WTC11 (cell line): ENCODE measurements at regions not wholly inside any gene's neighbourhood (a gene's known extent, or its start where the extent isn't known, plus 50 kb on each side); places are given as distances from the start of the nearest gene placed in this dataset.

Experiments used
- ATAC-seq: fragments of 200-7000 bp; cut with Tn5 transposase; 2 replicates; pipeline ENCODE4 v1.10.0; 2021; ENCODE audit warnings: mild to moderate bottlenecking, moderate library complexity
- CTCF ChIA-PET: fragments of 300-600 bp; sonication (Branson Sonifier 250); formaldehyde crosslinking; loops from one replicate; lab custom pipeline; 2021; ENCODE audit warnings: antibody characterized with exemption; lab: Charles Lee
- POLR2A ChIA-PET: fragments of 350-600 bp; sonication (Branson Sonifier 250); formaldehyde crosslinking; loops from one replicate; lab custom pipeline; 2021; ENCODE audit warnings: antibody characterized with exemption; lab: Charles Lee
- DNase-seq: peaks from one replicate; pipeline ENCODE4 v3.0.0; 2021; ENCODE audit warnings: low spot score
- H3K27ac Mint-ChIP-seq: 2 replicates; pipeline ENCODE4 v1.8.0; 2021; ENCODE audit warnings: mixed read lengths
- H3K27me3 Mint-ChIP-seq: 2 replicates; pipeline ENCODE4 v1.8.0; 2021; ENCODE audit warnings: low read depth, mild to moderate bottlenecking, moderate library complexity, mixed read lengths
- H3K36me3 Mint-ChIP-seq: 2 replicates; pipeline ENCODE4 v1.8.0; 2021; ENCODE audit warnings: mixed read lengths
- H3K4me1 Mint-ChIP-seq: 2 replicates; pipeline ENCODE4 v1.8.0; 2022; ENCODE audit warnings: mixed read lengths
- H3K4me3 Mint-ChIP-seq: 2 replicates; pipeline ENCODE4 v1.8.0; 2021; ENCODE audit warnings: mild to moderate bottlenecking, moderate library complexity, mixed read lengths
- H3K9me3 Mint-ChIP-seq: 2 replicates; pipeline ENCODE4 v1.8.0; 2021; ENCODE audit warnings: mixed read lengths
- ATF2 ChIP-seq: sonication (generic); formaldehyde crosslinking; IDR thresholded peaks from 2 replicates; pipeline ENCODE4 v1.8.1; 2022; ENCODE audit warnings: low read depth, missing genetic modification reagents, borderline replicate concordance
- CREB1 ChIP-seq: sonication (generic); formaldehyde crosslinking; IDR thresholded peaks from 2 replicates; pipeline ENCODE4 v1.8.0; 2023; ENCODE audit warnings: mild to moderate bottlenecking, missing genetic modification reagents
- CTCF ChIP-seq: fragments of 200-600 bp; IDR thresholded peaks from 2 replicates; pipeline ENCODE4 v1.8.0; 2022; ENCODE audit warnings: antibody characterized with exemption
- E2F4 ChIP-seq: sonication (generic); formaldehyde crosslinking; IDR thresholded peaks from 2 replicates; pipeline ENCODE4 v1.8.1; 2022; ENCODE audit warnings: low read depth, mild to moderate bottlenecking, moderate library complexity, missing genetic modification reagents, borderline replicate concordance
- FOXK1 ChIP-seq: sonication (generic); formaldehyde crosslinking; IDR thresholded peaks from 2 replicates; pipeline ENCODE4 v1.8.0; 2022; ENCODE audit warnings: mild to moderate bottlenecking, moderate library complexity, missing genetic modification reagents
- GTF2I ChIP-seq: fragments of 250-450 bp; sonication (Bioruptor Pico); conservative IDR thresholded peaks from 2 replicates; pipeline ENCODE4 v1.4.0; 2021; ENCODE audit warnings: mild to moderate bottlenecking
- MYBL2 ChIP-seq: sonication (generic); formaldehyde crosslinking; IDR thresholded peaks from 2 replicates; pipeline ENCODE4 v1.8.1; 2023; ENCODE audit warnings: mild to moderate bottlenecking, moderate library complexity, missing genetic modification reagents
- NFE2L1 ChIP-seq: sonication (generic); formaldehyde crosslinking; IDR thresholded peaks from 2 replicates; pipeline ENCODE4 v1.8.1; 2023; ENCODE audit warnings: missing genetic modification reagents
- NFYB ChIP-seq: sonication (generic); formaldehyde crosslinking; conservative IDR thresholded peaks from 2 replicates; pipeline ENCODE4 v1.8.0; 2022; ENCODE audit warnings: low read depth, missing genetic modification reagents
- NR3C1 ChIP-seq: sonication (generic); formaldehyde crosslinking; conservative IDR thresholded peaks from 2 replicates; pipeline ENCODE4 v1.8.1; 2023; ENCODE audit warnings: low read depth, mild to moderate bottlenecking, missing genetic modification reagents
- RELA ChIP-seq: sonication (generic); formaldehyde crosslinking; IDR thresholded peaks from 2 replicates; pipeline ENCODE4 v1.8.1; 2022; ENCODE audit warnings: missing genetic modification reagents, mild to moderate bottlenecking, borderline replicate concordance
- STAT6 ChIP-seq: sonication (generic); formaldehyde crosslinking; conservative IDR thresholded peaks from 2 replicates; pipeline ENCODE4 v1.8.1; 2023; ENCODE audit warnings: mild to moderate bottlenecking, low read depth, missing genetic modification reagents, moderate library complexity
- USF2 ChIP-seq: sonication (generic); formaldehyde crosslinking; IDR thresholded peaks from 2 replicates; pipeline ENCODE4 v1.8.1; 2023; ENCODE audit warnings: mild to moderate bottlenecking, missing genetic modification reagents, moderate library complexity
- ZMAT4 ChIP-seq: fragments of 250-450 bp; sonication (Bioruptor Pico); IDR thresholded peaks from 2 replicates; pipeline ENCODE4 v1.9.0; 2021; ENCODE audit warnings: mild to moderate bottlenecking
- ZNF138 ChIP-seq: sonication (generic); formaldehyde crosslinking; conservative IDR thresholded peaks from 2 replicates; pipeline ENCODE4 v1.8.1; 2022; ENCODE audit warnings: mild to moderate bottlenecking, moderate library complexity, missing genetic modification reagents
- ZNF423 ChIP-seq: fragments of 250-450 bp; sonication (Bioruptor Pico); IDR thresholded peaks from 2 replicates; pipeline ENCODE4 v2.1.2; 2022; ENCODE audit warnings: mild to moderate bottlenecking, moderate library complexity

- no peak overlapping the region for H3K4me3 Mint-ChIP-seq
- H3K27ac Mint-ChIP-seq, result no peak overlapping the region
- DNase-seq (no peak), ATAC-seq (no peak)
- H3K36me3 Mint-ChIP-seq, result no peaks in the 10 kb centered on the region
- POLR2A ChIA-PET, result no interaction called here
- H3K4me1 Mint-ChIP-seq, result 0 out of 2 replicates have a peak, but pooled peaks cover 5% of the 10 kb centered on the region
- no peaks in the 10 kb centered on the region for H3K27me3 Mint-ChIP-seq
- CTCF ChIA-PET, result no interaction called here
- no peak for TF ChIP-seq RELA (CRISPR knock-in tag)
- H3K9me3 Mint-ChIP-seq, result no peaks in the 10 kb centered on the region
Observed at GRCh38 chr5:54728588-54728915, 211.0 kb downstream of the SNX18 start.

- H3K27me3 Mint-ChIP-seq, result no peaks in the 10 kb centered on the region
- 0 out of 2 replicates have a peak, but pooled peaks cover 5% of the 10 kb centered on the region for H3K4me1 Mint-ChIP-seq
- no peak overlapping the region for H3K27ac Mint-ChIP-seq
- TF ChIP-seq FOXK1, result no peak
- TF ChIP-seq ATF2 (CRISPR knock-in tag), result no peak
- TF ChIP-seq E2F4 (CRISPR knock-in tag), result no peak
- CTCF ChIA-PET, result no interaction called here
- no peaks in the 10 kb centered on the region for H3K9me3 Mint-ChIP-seq
- H3K36me3 Mint-ChIP-seq, result no peaks in the 10 kb centered on the region
- DNase-seq (no peak), ATAC-seq (no peak)
- H3K4me3 Mint-ChIP-seq, result no peak overlapping the region
- POLR2A ChIA-PET, result no interaction called here
Observed at GRCh38 chr5:54727874-54728587, 210.5 kb downstream of the SNX18 start.

GRCh38 chr5:54725391-54726280, 208.1 kb downstream of the SNX18 start:
- DNase-seq (no peak), ATAC-seq (no peak)
- ChIA-PET CTCF (no interaction called here), POLR2A (no interaction called here)
- Mint-ChIP-seq H3K4me1 (0 out of 2 replicates have a peak, but pooled peaks cover 5% of the 10 kb centered on the region), H3K27me3 (no peaks in the 10 kb centered on the region), H3K9me3 (no peaks in the 10 kb centered on the region), H3K4me3 (no peak overlapping the region), H3K36me3 (no peaks in the 10 kb centered on the region), H3K27ac (no peak overlapping the region)
- no peak for TF ChIP-seq ZNF138 (CRISPR knock-in tag)
- no peak for TF ChIP-seq NR3C1

- Mint-ChIP-seq H3K36me3 (no peaks in the 10 kb centered on the region), H3K4me1 (peaks cover 20% of the 10 kb centered on the region), H3K27me3 (no peaks in the 10 kb centered on the region), H3K4me3 (no peak overlapping the region), H3K9me3 (no peaks in the 10 kb centered on the region), H3K27ac (peak overlapping the region; percentile 58; the same call in 1 of the 2 replicates)
- CTCF ChIA-PET, result no interaction called here
- TF ChIP-seq STAT6 (no peak), GTF2I (CRISPR knock-in tag) (no peak), ZNF423 (no peak), ZMAT4 (CRISPR knock-in tag) (no peak), USF2 (CRISPR knock-in tag) (no peak), NFYB (CRISPR knock-in tag) (no peak), MYBL2 (CRISPR knock-in tag) (no peak), NFE2L1 (CRISPR knock-in tag) (no peak), CTCF (no peak), CREB1 (CRISPR knock-in tag) (no peak)
- DNase-seq (no peak), ATAC-seq (no peak)
- POLR2A ChIA-PET, result no interaction called here
Observed at GRCh38 chr5:54722846-54723433, 205.4 kb downstream of the SNX18 start.
